Calu3 (cell line): ENCODE measurements at regions not wholly inside any gene's neighbourhood (a gene's known extent, or its start where the extent isn't known, plus 50 kb on each side); places are given as distances from the start of the nearest gene placed in this dataset.

Source experiments
- BruUV-seq: library from RNA; stranded (reverse); fragments of 400-500 nt; replicated peaks from 2 replicates; lab custom pipeline; 2021; lab: Mats Ljungman, UMichigan
- CTCF ChIA-PET: fragments of 300-600 bp; sonication (Branson Sonifier 250); formaldehyde crosslinking; loops from one replicate; lab custom pipeline; 2022; ENCODE audit warnings: antibody characterized with exemption; lab: Charles Lee
- DNase-seq: peaks from one replicate; pipeline ENCODE4 v3.0.0; 2022
- H3K27ac Mint-ChIP-seq: one replicate; pipeline ENCODE4 v1.8.0; 2022; ENCODE audit warnings: mixed read lengths; ENCODE audit not compliant: unreplicated experiment
- H3K27me3 Mint-ChIP-seq: one replicate; pipeline ENCODE4 v1.8.0; 2022; ENCODE audit warnings: mixed read lengths; ENCODE audit not compliant: unreplicated experiment
- H3K36me3 Mint-ChIP-seq: one replicate; pipeline ENCODE4 v1.8.0; 2022; ENCODE audit warnings: mild to moderate bottlenecking, moderate library complexity, mixed read lengths; ENCODE audit not compliant: insufficient read depth, unreplicated experiment
- H3K4me1 Mint-ChIP-seq: one replicate; pipeline ENCODE4 v1.8.0; 2022; ENCODE audit warnings: mild to moderate bottlenecking, low read depth, mixed read lengths; ENCODE audit not compliant: unreplicated experiment
- H3K4me3 Mint-ChIP-seq: one replicate; pipeline ENCODE4 v1.8.0; 2022; ENCODE audit warnings: mild to moderate bottlenecking, low read depth, moderate library complexity, mixed read lengths; ENCODE audit not compliant: unreplicated experiment
- H3K9me3 Mint-ChIP-seq: one replicate; pipeline ENCODE4 v1.8.0; 2022; ENCODE audit warnings: low read depth, mixed read lengths; ENCODE audit not compliant: unreplicated experiment
- intact Hi-C: fragments of 100-400 bp; cut with micrococcal nuclease; formaldehyde crosslinking; loops from one replicate; pipeline ENCODE4 v1.10.0; 2022; ENCODE audit not compliant: unreplicated experiment
- TF ChIP-seq, protein P1 (sequence below): fragments of 200-600 bp; IDR thresholded peaks from one replicate; pipeline ENCODE4 v1.8.0; 2022; ENCODE audit warnings: antibody characterized with exemption; ENCODE audit not compliant: unreplicated experiment

DNA sequence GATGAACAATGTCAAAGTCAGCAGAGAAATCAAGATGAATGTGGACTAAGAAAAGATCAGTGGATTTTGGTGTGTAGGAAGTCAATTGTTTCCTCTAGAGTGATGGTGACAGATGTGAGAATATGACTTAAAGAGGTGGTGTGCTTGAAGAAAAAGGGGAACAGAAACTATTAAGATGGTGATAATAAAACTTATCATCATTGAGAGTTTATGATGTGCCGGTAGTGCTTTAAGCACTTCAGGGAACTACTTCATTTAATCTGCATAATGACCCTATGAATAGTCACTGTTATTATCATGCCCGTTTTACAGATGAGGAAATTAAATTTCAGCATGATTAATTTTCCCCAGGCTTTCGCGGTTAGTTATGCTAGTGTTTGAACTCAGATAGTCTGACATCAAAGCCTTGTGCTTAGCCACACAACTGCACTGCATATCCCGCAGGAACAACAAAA lies 246.9 kb upstream of the LRRC7 start:
- no peak overlapping the region for H3K27ac Mint-ChIP-seq
- H3K9me3 Mint-ChIP-seq = no peaks in the 10 kb centered on the region
- CTCF ChIA-PET = no interaction called here
- H3K4me1 Mint-ChIP-seq = no peaks in the 10 kb centered on the region
- no peaks in the 10 kb centered on the region for H3K27me3 Mint-ChIP-seq
- intact Hi-C loops = no loop called here
- DNase-seq = no peak
- TF ChIP-seq, protein P1, sequence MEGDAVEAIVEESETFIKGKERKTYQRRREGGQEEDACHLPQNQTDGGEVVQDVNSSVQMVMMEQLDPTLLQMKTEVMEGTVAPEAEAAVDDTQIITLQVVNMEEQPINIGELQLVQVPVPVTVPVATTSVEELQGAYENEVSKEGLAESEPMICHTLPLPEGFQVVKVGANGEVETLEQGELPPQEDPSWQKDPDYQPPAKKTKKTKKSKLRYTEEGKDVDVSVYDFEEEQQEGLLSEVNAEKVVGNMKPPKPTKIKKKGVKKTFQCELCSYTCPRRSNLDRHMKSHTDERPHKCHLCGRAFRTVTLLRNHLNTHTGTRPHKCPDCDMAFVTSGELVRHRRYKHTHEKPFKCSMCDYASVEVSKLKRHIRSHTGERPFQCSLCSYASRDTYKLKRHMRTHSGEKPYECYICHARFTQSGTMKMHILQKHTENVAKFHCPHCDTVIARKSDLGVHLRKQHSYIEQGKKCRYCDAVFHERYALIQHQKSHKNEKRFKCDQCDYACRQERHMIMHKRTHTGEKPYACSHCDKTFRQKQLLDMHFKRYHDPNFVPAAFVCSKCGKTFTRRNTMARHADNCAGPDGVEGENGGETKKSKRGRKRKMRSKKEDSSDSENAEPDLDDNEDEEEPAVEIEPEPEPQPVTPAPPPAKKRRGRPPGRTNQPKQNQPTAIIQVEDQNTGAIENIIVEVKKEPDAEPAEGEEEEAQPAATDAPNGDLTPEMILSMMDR = no peak
- no peak overlapping the region for H3K4me3 Mint-ChIP-seq
- BruUV-seq = no TSS peak
- no peaks in the 10 kb centered on the region for H3K36me3 Mint-ChIP-seq

DNA sequence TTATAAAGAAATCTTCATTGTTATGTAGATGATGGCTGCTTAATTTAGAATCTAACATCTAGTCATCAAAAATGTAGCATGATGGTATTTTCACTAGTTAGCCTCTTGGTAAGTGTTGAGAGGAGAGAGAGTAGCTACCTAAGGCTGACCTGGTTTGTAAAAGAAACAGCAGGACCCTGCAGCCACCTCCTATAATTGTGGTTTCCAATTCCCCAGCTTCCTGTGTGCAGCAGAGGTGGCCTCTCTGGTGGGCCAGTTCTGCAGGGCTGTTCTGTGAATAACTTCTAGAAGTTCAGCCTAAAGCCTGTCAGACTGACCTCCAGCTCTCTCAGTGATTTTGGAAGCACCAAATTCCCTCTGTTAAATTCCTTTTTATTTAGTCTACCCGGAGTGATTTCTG lies 246.4 kb upstream of the LRRC7 start:
- Mint-ChIP-seq H3K27ac (no peak overlapping the region), H3K27me3 (no peaks in the 10 kb centered on the region), H3K36me3 (no peaks in the 10 kb centered on the region), H3K9me3 (no peaks in the 10 kb centered on the region), H3K4me3 (no peak overlapping the region), H3K4me1 (no peaks in the 10 kb centered on the region)
- TF ChIP-seq, protein P1 = no peak
- CTCF ChIA-PET = no interaction called here
- BruUV-seq = no TSS peak
- intact Hi-C loops = no loop called here
- DNase-seq = no peak

GRCh38 chr1:69328186-69328585 lies 239.5 kb upstream of the LRRC7 start:
- no peaks in the 10 kb centered on the region for H3K9me3 Mint-ChIP-seq
- DNase-seq = no peak
- CTCF ChIA-PET = no interaction called here
- no peaks in the 10 kb centered on the region for H3K27me3 Mint-ChIP-seq
- intact Hi-C loops = no loop called here
- H3K4me1 Mint-ChIP-seq = no peaks in the 10 kb centered on the region
- H3K27ac Mint-ChIP-seq = no peak overlapping the region
- TF ChIP-seq, protein P1 = no peak
- H3K36me3 Mint-ChIP-seq = no peaks in the 10 kb centered on the region
- no TSS peak for BruUV-seq
- no peak overlapping the region for H3K4me3 Mint-ChIP-seq

GRCh38 chr1:69363236-69363635 lies 204.5 kb upstream of the LRRC7 start:
- Mint-ChIP-seq H3K4me3 (no peak overlapping the region), H3K4me1 (no peaks in the 10 kb centered on the region), H3K36me3 (no peaks in the 10 kb centered on the region), H3K27ac (no peak overlapping the region), H3K9me3 (peaks cover 6% of the 10 kb centered on the region), H3K27me3 (no peaks in the 10 kb centered on the region)
- TF ChIP-seq, protein P1 = no peak
- CTCF ChIA-PET = no interaction called here
- intact Hi-C loops = no loop called here
- DNase-seq = no peak
- BruUV-seq = no TSS peak
